SW 1271 (cell line): ENCODE measurements at regions not wholly inside any gene's neighbourhood (a gene's known extent, or its start where the extent isn't known, plus 50 kb on each side); places are given as distances from the start of the nearest gene placed in this dataset.
A peak's percentile ranks its signal among the peaks of the same experiment; 100 is the strongest.

Experiments used
- DNase-seq, 2 experiments: peaks; one replicate each; lab custom pipeline; 2025; lab: John Stamatoyannopoulos, UW

DNA sequence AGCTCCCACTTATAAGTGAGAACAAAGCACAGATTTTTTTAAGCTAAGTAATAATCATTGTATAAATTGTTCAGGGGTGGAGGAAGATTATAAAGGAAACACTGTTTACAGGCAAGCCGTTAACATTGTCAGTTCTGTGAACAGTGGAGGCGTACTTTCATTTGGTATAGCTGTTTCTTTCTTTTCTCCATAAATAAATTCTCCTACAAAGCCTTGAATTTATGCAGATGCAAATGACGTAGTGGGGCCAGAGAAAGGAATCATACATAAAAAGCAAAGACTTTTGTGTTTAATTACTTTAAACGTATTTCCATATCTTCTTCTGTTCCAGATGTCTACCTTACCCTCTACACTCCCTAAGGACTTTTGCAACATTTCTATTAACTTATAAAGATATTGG, 914.9 kb downstream of the ZPLD1 start:
- no peak for DNase-seq

- no peak for DNase-seq
These were observed 930.7 kb downstream of the ZPLD1 start for GRCh38 chr3:103365467-103365866.

- no peak for DNase-seq
These were observed 932.7 kb downstream of the ZPLD1 start for GRCh38 chr3:103367481-103367880.

GRCh38 chr3:103371411-103371810, 936.6 kb downstream of the ZPLD1 start:
- DNase-seq = no peak

- DNase-seq = no peak
These were observed 937.2 kb downstream of the ZPLD1 start for GRCh38 chr3:103372031-103372430.

DNA sequence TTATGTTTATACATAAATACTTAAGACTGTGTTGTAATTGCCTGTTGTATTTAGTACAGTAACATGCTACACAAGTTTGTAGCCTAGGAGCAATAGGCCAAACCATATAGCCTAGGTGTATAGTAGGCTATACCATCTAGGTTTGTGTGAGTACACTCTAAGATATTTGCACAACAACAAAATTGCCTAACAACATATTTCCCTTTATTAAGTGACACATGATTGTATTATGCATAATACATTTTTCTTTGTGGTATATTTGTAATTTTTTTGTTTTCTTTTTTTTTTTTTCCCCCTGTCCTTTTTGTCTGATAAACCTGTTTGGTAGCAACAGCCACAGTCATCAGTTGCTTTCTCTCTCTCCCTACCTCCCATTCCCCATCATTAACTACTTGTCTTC, 945.6 kb downstream of the ZPLD1 start:
- DNase-seq = no peak

DNA sequence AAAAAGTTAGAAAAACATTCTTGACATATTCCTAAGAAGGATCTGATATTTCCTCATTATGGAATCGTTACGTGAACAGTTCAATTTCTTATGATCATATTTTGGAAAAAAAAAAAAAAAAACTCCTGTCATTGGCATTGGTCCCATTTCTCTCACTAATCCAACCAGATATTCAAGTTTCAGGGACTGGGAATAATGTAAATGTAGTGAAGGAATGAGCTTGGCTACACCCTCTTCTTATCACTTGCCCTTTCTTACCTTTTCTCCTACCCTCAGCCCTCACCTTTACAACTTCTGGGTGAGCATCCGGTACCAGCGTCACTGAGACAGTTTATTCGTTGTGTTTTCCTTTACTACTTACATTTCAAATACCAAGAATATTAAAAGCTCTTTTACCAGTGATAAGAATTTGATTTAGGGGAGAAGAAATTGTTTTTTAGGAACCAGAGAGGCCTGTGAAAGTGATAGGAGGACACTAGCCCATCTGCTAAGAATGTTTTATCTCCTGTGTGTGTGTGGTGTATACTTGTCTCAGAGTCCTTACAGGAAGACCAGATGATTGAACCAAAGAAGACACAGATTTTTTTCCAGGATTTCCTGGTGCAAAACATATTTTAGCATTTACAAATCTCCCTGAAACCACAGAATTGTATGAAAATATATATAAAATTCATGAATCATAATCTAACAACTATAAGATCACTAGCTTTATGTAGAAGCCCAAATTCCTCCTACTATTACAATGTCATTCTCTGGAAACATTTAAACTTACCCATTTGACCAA, 946.7 kb downstream of the ZPLD1 start:
- no peak for DNase-seq

GRCh38 chr3:103385961-103386656, 951.3 kb downstream of the ZPLD1 start:
- no peak for DNase-seq

DNA sequence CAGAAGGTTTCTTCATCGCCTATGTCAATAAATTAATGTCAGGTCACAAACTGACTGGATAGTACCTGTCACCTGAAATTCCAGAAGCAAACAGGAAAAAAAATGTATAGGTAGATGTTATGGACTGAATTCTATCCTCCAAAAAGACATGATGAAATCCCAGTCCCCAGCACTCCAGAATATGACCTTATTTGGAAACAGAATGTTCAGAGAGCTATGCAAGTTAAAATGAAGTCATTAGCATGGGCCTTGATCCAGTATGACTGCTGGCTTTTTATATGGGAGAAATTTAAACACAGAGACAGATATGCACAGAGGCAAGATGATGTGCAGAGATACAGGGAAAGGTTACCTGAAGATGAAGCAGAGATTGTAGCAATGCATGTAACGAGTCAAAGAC, 953.4 kb downstream of the ZPLD1 start:
- DNase-seq = no peak

DNA sequence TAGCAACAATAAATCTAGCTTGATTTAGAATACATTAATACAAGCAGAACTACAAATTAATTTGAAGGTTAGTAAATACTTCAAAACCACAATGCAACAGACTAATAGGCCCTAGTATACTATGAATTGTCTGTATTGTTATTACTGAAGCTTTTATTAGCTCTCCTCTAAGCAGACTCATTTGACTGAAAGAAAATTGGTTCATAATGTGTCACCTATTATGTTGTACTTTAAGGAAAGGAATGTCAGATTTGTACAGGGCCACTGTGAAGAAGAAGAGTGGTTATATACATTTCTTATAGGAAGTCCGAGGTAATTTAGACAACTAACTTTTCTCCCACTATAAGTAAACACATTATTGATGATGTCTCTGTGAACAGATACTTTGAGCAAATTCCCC, 954.5 kb downstream of the ZPLD1 start:
- no peak for DNase-seq

GRCh38 chr3:103393395-103394186, 958.8 kb downstream of the ZPLD1 start:
- DNase-seq = no peak

DNA sequence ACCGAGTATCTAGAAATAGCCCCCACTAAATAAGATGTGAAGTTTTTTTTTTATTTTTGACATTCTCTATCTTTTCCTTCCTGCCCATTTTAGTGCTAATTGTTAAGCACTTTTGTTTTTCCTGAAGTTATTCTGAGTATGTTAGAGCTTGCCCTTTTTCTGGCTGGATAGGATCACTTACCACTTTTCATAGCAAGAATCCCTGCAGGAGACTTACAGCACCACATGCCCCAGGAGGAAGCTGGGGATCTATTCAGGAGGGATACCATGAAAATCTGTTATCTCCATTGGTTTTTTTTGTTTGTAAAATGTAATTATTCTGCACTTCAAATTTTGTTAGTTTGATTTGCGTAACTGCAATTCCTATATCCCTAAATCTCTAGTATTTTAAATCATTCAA, 968.4 kb downstream of the ZPLD1 start:
- no peak for DNase-seq

DNA sequence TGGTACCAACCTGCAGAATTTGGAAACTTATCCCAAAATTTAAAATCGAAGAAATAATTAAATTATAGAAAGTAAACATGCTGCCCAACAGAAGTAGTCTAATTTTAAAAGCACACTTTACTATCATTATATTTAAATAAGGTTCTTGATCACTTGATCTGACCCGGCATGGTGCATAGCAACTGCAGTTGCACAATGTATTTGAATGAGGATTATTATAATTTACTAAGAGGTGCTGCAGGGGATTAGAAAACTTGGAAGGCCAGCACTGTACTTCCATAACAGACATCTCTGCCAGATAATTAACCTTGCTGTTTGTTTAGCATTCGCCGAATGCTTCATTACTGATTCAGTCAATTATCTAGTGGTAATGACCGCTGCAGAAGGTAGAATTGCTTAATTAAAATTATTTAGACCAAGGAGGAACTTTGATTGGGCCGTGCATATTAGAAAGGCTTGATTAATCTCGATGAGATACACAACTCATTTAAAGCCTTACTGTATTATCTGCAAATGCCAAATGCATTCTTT, 971.6 kb downstream of the ZPLD1 start:
- DNase-seq = no peak

DNA sequence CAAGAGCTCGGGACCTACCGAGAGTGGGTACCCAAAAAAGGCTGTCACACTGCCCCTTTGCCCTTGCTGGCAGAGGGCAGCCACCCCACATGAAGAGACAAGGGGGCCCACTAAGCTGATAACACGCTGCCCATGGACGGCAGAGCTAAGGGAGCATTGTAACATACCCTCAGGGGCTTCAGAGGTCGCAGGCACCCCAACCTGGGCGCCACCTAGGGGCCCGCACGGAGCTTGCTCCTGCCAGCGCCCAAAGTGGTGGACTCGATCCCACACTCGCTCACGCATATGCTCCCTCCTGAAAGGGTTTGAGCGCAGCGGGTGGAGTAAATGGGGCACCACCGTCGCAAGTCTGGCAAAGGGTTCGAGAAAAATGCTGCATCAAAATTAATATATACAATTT, 975.4 kb downstream of the ZPLD1 start:
- no peak for DNase-seq

DNA sequence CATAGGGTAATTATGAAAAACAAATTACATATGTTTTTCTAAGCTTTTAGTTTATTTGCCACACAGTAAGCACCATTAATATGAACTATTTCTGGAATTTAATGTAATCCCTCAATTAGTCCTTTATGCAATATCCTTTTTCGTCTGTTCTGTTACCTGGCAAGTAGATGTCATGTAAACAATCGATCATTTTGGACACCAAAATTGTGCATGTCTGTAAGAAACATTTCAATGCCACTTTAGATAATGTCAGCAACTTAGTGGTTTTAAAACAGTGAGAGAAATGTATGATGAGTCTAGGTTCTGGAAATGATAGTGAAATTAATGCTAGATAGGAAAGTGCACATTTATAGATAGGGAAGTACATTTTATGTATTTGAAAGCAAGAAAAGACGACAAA, 986.6 kb downstream of the ZPLD1 start:
- DNase-seq = no peak

DNA sequence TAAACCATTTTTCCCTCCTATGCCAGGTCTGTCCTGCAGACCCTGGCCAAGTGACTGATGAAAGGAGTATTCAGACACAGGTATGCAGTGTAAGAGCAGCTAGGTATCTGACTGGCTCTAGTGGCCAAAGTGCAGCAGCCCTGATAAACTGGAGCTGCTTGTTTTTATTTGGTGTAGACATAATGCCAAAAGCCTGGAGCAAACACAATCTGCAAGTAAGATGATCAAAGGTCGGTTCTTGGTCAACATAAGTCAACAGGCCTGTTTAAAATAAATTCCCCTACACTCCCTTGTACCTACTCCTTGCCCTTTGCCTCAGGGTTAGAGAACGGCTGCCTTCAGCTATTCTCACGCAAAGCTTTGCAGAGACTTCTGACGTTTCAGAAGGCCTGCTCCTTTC, 1003.1 kb downstream of the ZPLD1 start:
- DNase-seq = no peak

DNA sequence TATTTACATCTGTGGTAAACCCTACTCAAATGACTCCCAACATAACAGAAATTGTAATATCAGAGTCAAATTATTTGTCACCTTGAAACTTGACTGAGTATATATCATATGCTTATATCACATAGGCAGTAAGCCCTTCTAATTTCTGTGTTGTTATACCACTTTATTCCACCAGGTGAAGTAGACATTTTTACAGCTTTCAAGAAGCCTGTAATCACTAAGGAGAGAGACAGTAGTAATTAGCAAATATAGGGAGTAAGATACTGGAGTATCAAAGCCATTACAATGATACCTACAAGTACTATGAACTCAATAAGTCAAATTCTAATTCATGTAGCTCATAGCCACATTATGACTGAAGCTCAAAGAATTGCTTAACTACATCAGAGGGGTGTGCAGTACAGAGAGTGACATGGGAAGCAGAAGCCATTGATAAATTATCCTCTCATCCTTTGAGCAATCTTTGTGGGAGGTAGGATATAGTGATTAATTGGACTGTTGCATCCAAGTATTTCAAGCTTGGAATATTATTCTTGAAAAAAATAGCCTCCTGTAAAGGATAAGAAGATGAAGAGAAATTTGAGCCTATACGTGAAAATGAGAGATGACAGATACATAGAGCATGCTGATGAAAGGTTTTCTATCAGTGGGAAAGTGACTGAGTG, 1005.9 kb downstream of the ZPLD1 start:
- DNase-seq = peak in 1 of 2 experiments; percentile 40

DNA sequence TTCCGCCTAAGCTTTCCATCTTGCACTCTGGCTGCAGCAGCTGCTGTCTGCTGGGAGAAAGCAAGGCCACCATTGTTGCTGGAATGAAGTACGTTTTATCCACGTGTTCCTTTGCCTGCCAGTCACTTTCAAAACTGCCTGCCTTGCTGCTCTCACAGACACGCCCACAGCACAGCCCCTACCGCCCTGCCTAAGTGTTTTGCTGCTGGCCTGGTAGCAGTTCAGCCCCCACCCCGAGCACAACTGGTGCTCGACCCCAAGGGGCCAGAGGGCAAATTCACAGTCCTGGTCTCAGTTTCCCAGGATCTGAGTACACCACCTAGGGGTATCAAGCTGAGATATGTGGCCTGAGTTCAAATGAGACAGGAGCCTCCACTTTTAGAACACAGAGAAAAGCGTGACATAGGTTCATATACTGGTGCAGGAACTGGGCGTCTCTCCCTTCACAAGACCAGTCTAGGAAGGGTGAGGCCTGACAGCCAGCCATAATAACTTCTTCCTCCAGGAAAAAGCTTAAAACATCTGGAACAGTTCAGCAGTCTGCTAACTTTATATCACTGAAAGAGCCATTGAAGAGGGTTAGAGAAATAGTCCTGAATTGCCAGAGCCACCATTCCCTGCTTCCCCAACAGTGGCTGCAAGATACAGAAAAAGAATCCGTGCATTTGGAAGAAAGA, 1012.3 kb downstream of the ZPLD1 start:
- DNase-seq = no peak

DNA sequence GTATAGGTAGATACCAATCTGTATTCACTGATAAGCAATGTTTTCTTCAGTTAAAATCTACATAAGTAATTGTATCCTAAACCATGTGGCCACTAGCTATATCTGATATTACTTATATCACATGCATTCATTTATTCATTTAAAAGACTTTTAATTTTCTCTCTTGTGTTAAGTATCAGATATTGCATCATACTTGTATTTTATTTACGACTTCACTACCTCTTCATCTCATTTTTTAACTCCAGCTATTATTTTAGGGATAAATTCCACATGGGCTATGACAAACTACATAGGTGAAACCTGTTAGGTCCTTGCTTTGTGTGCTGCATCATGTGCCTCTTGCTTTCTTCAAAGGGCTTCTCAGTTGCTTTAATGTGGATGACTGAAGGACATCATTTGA, 1018.3 kb downstream of the ZPLD1 start:
- DNase-seq = no peak

DNA sequence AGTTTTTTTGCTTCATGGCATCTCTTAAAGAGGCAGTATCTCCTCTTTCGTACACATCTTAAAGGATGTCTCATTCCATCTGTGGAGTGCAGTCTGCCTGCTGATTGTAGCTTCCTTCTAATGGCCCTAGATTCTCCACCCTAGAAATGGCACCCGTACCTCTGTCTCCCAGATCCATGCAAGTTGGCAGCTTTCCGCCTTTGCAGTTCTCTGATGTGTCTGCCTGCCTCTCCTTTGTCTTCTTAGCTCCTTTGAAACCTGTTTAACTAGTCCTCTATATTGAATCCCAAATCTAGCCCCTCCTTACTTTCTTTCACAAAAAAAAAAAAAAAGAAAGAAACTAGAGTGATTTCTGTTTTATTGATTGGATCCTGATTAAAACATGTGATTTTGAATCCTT, 1025.0 kb downstream of the ZPLD1 start:
- DNase-seq = no peak

DNA sequence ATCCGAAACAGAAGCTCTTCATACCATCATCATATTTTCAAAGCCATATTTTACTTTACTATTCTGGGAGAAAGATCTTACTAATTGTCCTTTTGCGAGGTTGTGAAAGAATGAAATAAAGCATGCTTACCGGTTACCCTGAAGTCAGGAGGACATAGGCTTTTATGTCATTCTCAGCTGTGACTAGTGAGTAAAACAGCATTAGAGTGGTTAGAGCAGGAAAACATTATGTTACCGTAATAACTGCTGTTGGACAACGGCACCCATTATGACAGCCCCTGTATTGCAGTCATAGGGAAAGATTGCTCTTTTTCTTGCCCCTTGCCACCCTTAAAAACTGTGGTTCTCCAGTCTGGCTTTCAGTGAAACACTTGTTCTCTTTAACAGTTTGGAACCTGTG, 1035.7 kb downstream of the ZPLD1 start:
- DNase-seq = no peak

GRCh38 chr3:103494011-103494410, 1059.2 kb downstream of the ZPLD1 start:
- no peak for DNase-seq
